ENCODE measurements at regions not wholly inside any gene's neighbourhood (a gene's known extent, or its start where the extent isn't known, plus 50 kb on each side); places are given as distances from the start of the nearest gene placed in this dataset.

- TF ChIP-seq, protein P1, sequence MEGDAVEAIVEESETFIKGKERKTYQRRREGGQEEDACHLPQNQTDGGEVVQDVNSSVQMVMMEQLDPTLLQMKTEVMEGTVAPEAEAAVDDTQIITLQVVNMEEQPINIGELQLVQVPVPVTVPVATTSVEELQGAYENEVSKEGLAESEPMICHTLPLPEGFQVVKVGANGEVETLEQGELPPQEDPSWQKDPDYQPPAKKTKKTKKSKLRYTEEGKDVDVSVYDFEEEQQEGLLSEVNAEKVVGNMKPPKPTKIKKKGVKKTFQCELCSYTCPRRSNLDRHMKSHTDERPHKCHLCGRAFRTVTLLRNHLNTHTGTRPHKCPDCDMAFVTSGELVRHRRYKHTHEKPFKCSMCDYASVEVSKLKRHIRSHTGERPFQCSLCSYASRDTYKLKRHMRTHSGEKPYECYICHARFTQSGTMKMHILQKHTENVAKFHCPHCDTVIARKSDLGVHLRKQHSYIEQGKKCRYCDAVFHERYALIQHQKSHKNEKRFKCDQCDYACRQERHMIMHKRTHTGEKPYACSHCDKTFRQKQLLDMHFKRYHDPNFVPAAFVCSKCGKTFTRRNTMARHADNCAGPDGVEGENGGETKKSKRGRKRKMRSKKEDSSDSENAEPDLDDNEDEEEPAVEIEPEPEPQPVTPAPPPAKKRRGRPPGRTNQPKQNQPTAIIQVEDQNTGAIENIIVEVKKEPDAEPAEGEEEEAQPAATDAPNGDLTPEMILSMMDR (IDR thresholded peaks at IDR 0.05): no peak
- TF ChIP-seq POLR2A (IDR thresholded peaks at IDR 0.05): no peak
Observed at GRCh38 chr6:49328051-49328744, 134.9 kb downstream of the MMUT start.
